GM21786 (cell line): ENCODE measurements at regions not wholly inside any gene's neighbourhood (a gene's known extent, or its start where the extent isn't known, plus 50 kb on each side); places are given as distances from the start of the nearest gene placed in this dataset.

Experiments used
- ATAC-seq: cut with Tn5 transposase; IDR thresholded peaks from one replicate; pipeline ENCODE4 v1.9.1; 2021; ENCODE audit not compliant: unreplicated experiment

- no peak for ATAC-seq
These were observed 888.7 kb downstream of the RAB28 start for GRCh38 chr4:12595489-12595888.

- no peak for ATAC-seq
These were observed 895.6 kb downstream of the RAB28 start for GRCh38 chr4:12588582-12588981.

DNA sequence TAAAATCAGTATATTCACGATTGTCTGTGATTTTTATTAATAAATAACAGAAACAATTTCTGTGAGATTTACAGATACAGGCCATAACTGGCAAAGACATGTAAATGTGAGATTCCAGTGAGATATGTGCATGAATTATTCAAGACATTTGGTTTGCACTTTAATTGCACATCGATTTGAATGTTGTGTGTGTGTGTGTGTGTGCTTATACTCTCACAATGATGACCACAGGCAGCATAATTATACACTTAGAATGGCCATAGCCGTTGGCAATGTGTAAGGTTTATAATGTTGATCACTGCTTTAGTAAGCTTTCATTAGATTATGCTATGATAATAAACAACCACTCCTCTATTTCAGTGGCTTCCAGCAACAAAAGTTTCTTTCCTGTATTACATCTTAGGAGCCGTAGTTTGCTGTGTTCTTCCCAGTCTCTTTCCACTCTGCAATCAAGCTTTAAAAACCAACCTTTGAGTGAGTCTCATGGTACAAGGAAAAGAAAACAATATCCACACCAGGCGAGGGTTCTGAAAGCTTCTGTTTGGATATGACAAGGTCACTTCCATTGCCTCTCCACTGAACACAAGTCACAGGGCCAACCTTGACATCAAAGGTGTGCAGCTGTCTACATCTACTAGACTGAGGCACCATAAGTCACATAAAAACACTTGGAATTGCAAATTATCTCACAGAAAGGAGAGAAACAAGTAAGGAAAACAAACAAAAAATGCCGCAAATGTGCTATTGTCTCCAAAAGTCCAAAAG lies 897.7 kb downstream of the RAB28 start:
- no peak for ATAC-seq

- no peak for ATAC-seq
These were observed 899.8 kb downstream of the RAB28 start for GRCh38 chr4:12584116-12584875.

- ATAC-seq: no peak
These were observed 900.9 kb downstream of the RAB28 start for GRCh38 chr4:12583275-12583674.

- no peak for ATAC-seq
These were observed 903.4 kb downstream of the RAB28 start for GRCh38 chr4:12580787-12581186.

DNA sequence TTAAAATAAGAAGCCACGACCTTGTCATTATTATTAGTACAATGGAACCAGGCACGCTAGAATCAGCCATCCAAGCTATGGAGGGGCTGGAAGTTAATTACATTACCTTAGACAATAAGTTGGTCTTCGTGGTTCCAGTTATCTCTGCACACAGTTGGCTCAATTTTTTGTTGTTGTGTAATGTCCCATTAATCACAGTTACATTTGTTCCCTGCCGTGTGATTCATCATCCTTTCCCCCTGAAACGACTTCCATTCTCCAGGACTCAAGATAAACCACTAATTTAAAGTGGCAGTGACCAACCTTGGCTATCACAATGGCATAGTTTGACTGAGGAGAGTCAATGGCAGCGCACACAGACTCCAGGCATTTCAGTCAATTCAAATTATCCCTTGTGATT lies 905.0 kb downstream of the RAB28 start:
- no peak for ATAC-seq

GRCh38 chr4:12576409-12576808 lies 907.7 kb downstream of the RAB28 start:
- ATAC-seq: no peak

DNA sequence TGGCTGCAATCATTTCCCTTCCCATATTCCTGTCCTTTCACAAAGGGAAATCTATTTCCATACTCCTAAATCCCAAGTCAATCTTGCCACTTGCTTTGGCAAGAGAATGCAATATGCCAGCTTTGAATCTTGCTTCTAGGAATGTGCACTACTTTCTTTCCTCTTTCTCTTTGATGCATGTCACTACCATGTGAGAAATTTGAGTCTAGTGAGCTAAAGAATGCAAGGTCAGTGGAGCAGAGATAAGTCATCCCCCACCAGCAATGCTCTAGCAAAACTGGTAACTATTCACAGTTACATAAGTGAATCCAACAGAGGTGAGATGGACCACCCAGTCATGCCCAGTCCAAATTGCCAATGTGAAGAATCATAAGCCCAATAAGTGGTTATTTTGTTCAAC lies 910.4 kb downstream of the RAB28 start:
- no peak for ATAC-seq

DNA sequence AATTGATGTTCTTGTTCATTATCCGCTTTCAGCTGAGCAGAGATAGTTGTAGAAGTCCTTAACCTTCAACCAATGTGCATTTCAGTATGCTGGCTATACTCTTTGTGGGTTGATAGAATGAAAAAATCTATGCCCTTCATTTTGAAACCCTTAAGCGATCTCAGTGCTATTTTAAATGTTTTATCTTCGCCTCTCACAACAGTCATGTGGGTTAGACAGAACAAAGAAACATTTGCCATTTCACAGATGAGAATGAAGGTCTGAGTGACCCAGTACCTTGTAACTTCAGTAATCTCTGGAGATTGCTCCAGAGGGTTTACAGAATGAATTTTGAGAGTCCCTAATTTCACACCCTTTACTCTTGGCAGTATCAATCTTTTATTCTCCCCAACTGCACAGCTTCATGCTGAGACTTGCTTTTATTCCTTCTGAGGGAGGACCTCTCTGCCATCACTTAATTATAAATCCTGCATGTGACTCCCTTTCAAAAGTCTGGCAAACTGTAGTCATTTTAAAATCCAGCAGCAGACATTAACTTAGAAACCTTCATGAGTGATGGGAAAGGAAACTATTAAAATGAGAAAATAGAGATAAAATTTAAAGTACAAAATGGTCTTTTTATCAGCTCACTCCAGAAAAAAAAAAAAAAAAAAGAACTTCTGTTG lies 921.5 kb downstream of the RAB28 start:
- no peak for ATAC-seq

GRCh38 chr4:12562021-12562420 lies 922.1 kb downstream of the RAB28 start:
- no peak for ATAC-seq

DNA sequence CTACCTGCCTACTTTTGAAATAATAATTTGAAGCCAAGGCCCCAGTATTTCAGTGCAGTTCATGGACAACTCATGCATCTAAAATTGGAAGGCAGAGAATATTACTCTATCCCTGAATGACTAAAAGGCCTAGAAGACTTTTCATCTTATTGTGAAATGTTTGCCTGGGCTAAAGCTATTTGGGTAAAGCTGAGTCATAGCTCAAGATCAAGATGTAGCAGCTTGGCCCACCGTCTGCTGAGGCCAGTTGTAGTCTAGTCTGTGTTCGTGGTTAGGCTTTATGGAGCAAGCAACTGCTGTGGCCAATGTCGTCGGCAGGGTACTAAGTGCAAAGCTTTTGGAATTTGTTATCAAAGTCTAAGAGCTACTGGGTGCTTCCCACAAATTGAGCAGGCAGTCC lies 929.1 kb downstream of the RAB28 start:
- no peak for ATAC-seq

GRCh38 chr4:12548678-12549077 lies 935.5 kb downstream of the RAB28 start:
- ATAC-seq: no peak

- no peak for ATAC-seq
These were observed 938.3 kb downstream of the RAB28 start for GRCh38 chr4:12545812-12546211.

DNA sequence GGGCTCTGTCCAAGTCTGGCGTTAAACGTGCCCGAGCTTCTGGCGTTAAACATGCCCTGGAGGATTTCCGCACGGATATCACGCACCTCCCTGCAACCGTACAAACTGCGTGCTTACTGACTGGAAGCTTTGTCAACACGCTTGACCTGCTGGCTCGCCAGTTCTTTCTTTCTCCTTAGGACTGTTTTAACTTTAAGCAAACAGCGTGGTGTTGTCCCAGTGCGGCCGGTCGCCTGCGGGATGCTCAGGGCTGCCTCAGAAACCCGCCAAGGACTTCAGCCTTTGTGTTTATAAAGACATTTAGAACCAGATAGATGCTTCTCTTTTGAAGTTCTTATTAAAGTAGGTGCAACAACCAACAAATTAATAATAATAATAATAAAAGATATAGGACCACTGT lies 946.0 kb downstream of the RAB28 start:
- no peak for ATAC-seq

DNA sequence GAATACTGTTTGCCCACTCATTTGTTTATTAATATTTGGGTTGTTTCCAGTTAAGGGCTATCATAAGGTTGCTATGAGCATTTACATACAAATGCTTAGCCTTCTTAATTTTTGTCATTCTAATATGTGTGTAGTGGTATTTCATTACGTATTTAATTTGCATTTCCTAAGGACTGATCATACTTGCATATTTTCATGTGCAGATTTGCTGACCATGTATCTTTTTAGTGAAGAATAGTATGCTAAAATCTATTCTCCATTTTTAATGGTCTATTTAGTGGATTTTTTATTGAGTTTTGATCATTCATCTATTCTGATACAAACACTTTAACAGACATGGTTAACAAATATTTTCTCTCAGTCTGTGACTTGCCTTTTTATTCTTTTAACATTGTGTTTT lies 949.5 kb downstream of the RAB28 start:
- ATAC-seq: no peak

DNA sequence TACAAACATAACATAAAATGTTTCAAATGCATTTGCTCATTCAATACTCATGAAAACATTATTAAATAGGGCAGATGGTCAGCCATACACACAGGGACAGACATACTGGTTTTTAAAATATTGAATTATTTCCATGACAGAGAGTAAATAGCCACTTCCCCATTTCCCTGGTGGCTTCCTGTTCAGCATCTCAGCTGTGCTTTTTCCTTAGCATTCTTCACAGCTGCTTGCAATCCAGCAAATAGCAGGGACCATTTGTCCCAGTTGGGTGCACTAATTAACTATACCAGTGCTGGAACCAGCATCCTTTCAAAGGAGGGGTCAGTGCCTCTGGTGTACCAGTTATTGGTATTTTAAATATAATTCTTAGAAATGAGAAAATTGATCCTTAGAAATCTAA lies 964.7 kb downstream of the RAB28 start:
- no peak for ATAC-seq

GRCh38 chr4:12507868-12508481 lies 976.2 kb downstream of the RAB28 start:
- ATAC-seq: no peak

- no peak for ATAC-seq
These were observed 983.7 kb downstream of the RAB28 start for GRCh38 chr4:12500409-12500808.

GRCh38 chr4:12499693-12500092 lies 984.4 kb downstream of the RAB28 start:
- no peak for ATAC-seq

DNA sequence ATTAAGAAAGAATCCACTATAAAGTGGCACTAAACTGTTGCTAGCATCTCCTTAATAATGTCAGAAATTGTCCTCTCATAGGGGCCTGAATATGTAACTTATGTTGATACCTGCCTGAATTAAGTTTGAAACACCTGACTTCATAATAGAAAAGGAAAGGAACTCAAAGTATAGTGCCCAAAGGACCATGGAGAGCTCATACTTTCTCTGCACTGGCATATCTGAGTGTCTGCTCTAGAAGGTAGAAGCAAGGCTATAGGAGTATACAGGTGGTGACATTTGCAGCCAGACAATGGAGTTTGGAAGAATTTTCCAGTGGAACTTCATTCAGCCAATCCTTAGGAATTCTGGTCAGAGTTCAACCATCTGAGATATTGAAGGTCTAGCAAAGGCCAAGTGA lies 988.9 kb downstream of the RAB28 start:
- no peak for ATAC-seq
